Thyroid gland (tissue), 4 donors: ENCODE measurements at regions not wholly inside any gene's neighbourhood (a gene's known extent, or its start where the extent isn't known, plus 50 kb on each side); places are given as distances from the start of the nearest gene placed in this dataset.

Experiments used
- DNase-seq, 2 donors: peaks; one replicate each; pipeline ENCODE4 v3.0.0-alpha.2; 2019
- H3K27ac ChIP-seq, 3 donors: fragments of 200-600 bp; sonication (generic); 1 replicate in 2 of 3; 2 replicates in 1 of 3; pipeline ENCODE4 v1.5.1; 2016 to 2019; ENCODE audit warnings: mild to moderate bottlenecking in 1 of 3, moderate library complexity in 1 of 3
- H3K27me3 ChIP-seq: fragments of 200-600 bp; sonication (generic); one replicate; pipeline ENCODE4 v1.5.1; 2019
- H3K36me3 ChIP-seq, 2 donors: fragments of 200-600 bp; sonication (generic); one replicate each; pipeline ENCODE4 v1.5.1; 2016 to 2019
- H3K4me1 ChIP-seq, 2 donors: fragments of 200-600 bp; sonication (generic); one replicate each; pipeline ENCODE4 v1.5.1; 2017 to 2019
- H3K4me3 ChIP-seq, 3 donors: fragments of 200-600 bp; sonication (generic); replicated peaks in 1 of 3; 1 replicate in 2 of 3; 2 replicates in 1 of 3; pipeline ENCODE4 v1.5.1; 2016; ENCODE audit warnings: mild to moderate bottlenecking in 1 of 3
- H3K9me3 ChIP-seq: fragments of 200-600 bp; sonication (generic); one replicate; pipeline ENCODE4 v1.5.1; 2017
- POLR2A ChIP-seq, 2 donors: fragments of 450-650 bp; IDR thresholded peaks; one replicate each; pipeline ENCODE4 v1.6.1; 2017; ENCODE audit warnings: antibody characterized with exemption in 2 of 2, mild to moderate bottlenecking in 2 of 2, moderate library complexity in 1 of 2
- WGBS, 2 donors: methylation state at CpG; one replicate each; pipeline ENCODE4 v1.1.5; 2017; 5-methylcytosine and 5-hydroxymethylcytosine counted together
- intact Hi-C: fragments of 100-400 bp; cut with DNase I; formaldehyde crosslinking; loops from one replicate; pipeline ENCODE4 v1.15.1; 2023
- TF ChIP-seq, protein P1 (sequence below), 6 experiments: fragments of 200-600 bp in 3 of 6; fragments of 450-650 bp in 3 of 6; sonication (generic) in 3 of 6; IDR thresholded peaks; one replicate each; pipeline ENCODE4 v1.5.1; 2016 to 2019; ENCODE audit warnings: antibody characterized with exemption in 6 of 6, mild to moderate bottlenecking in 2 of 6, inconsistent platforms in 1 of 6, moderate library complexity in 1 of 6

DNA sequence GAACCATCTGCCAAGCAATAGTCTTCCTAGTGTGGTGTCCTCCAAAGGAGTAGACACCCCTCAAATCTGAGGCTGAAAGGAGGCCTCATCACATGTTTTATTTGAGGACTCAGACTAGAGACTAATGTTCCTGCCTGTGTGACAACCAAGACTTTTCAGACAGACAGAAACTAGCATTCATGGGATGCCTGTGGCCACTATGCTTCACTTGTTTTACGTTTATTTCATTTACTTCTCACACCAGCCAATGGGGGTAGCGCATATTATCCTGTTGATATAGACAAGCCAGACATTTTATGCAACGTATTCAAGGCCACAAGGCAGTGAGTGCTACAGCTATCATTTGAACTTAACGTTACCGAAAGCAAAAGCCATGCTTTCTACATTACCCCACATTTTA, 391.7 kb upstream of the HTR2A start:
- H3K36me3 ChIP-seq = no peaks in the 10 kb centered on the region
- intact Hi-C loops = no loop called here
- no peak overlapping the region for H3K27ac ChIP-seq
- H3K27me3 ChIP-seq = no peaks in the 10 kb centered on the region
- 68 to 74% methylated on average over 5 of the region's 5 CpGs for WGBS, 2 donors
- TF ChIP-seq POLR2A (IDR thresholded peaks at IDR 0.05) = no peak
- TF ChIP-seq, protein P1, sequence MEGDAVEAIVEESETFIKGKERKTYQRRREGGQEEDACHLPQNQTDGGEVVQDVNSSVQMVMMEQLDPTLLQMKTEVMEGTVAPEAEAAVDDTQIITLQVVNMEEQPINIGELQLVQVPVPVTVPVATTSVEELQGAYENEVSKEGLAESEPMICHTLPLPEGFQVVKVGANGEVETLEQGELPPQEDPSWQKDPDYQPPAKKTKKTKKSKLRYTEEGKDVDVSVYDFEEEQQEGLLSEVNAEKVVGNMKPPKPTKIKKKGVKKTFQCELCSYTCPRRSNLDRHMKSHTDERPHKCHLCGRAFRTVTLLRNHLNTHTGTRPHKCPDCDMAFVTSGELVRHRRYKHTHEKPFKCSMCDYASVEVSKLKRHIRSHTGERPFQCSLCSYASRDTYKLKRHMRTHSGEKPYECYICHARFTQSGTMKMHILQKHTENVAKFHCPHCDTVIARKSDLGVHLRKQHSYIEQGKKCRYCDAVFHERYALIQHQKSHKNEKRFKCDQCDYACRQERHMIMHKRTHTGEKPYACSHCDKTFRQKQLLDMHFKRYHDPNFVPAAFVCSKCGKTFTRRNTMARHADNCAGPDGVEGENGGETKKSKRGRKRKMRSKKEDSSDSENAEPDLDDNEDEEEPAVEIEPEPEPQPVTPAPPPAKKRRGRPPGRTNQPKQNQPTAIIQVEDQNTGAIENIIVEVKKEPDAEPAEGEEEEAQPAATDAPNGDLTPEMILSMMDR (IDR thresholded peaks at IDR 0.05) = no peak
- no peak for DNase-seq
- H3K4me1 ChIP-seq = no peaks in the 10 kb centered on the region
- H3K4me3 ChIP-seq = no peak overlapping the region
- H3K9me3 ChIP-seq = no peaks in the 10 kb centered on the region

DNA sequence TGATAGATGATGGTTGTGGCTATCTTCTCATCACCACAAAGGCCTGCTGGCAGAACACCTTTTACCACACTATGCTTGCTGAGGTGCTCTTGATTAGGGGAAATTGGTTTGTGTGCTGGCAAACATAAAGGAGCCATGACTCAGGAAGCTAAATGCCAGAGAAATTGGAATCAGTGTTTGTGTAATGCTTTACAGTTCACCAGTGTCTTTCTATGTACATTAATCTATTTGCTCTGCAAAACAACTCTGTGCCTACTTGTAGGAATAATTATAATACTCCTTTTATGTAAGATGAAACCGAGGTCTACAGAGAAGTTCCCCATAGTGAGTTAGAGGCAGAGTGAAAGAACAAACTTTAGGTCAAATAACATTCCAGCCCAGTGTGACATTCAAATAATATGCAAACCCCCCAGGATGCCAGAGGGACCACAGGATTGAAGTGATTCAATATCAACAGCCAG, 390.5 kb upstream of the HTR2A start:
- Histone ChIP-seq H3K4me3 (no peak overlapping the region), H3K4me1 (no peaks in the 10 kb centered on the region), H3K27me3 (no peaks in the 10 kb centered on the region), H3K9me3 (no peaks in the 10 kb centered on the region), H3K36me3 (no peaks in the 10 kb centered on the region), H3K27ac (no peak overlapping the region)
- 79% methylated on average over 1 of the region's 1 CpG for WGBS, 2 donors
- no peak for TF ChIP-seq POLR2A (IDR thresholded peaks at IDR 0.05)
- TF ChIP-seq, protein P1 (IDR thresholded peaks at IDR 0.05) = no peak
- intact Hi-C loops = no loop called here
- DNase-seq = no peak

DNA sequence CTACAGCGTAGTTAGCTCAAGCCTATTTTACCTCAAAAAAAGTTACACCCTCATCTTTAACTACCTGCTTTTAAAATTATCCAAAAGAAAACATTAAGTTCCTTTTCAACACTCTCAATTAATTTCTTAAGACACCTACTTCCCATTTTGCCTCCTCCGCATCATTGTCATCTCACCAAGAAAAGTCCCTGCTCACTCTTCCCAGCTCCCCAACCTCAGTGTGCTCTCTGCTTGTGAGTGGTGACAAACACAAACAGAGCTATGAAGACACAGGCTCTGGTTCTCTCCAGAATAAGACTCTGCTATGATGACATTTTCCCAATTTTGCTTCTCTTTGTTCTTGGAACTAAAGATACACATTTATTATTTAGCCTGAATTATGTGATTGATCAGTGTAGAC, 385.1 kb upstream of the HTR2A start:
- H3K27ac ChIP-seq = no peak overlapping the region
- no peaks in the 10 kb centered on the region for H3K9me3 ChIP-seq
- intact Hi-C loops = no loop called here
- no peaks in the 10 kb centered on the region for H3K27me3 ChIP-seq
- H3K36me3 ChIP-seq = no peaks in the 10 kb centered on the region
- no peaks in the 10 kb centered on the region for H3K4me1 ChIP-seq
- no peak overlapping the region for H3K4me3 ChIP-seq
- no peak for DNase-seq
- WGBS, 2 donors = 94 to 96% methylated on average over 2 of the region's 2 CpGs
- TF ChIP-seq, protein P1 (IDR thresholded peaks at IDR 0.05) = no peak
- no peak for TF ChIP-seq POLR2A (IDR thresholded peaks at IDR 0.05)

DNA sequence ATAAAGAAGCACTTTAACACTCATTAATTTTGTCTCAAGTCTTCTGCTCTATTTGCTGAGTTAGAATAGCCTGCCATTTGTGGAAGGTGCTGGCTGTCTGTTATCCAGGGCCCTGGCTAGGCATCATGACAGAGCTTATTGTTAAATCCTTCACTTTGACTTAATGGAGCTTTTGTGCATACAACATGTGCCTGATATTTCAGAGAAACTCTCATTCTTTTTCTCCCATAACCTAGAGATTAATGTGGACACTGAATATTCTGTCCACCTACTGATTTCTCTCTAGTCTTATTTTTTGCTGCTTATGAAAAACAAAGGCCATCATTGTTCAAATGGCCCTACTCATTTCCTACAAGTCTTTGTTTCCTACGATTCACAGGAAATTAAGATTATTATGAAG, 383.1 kb upstream of the HTR2A start:
- no peak for DNase-seq
- intact Hi-C loops = no loop called here
- no peaks in the 10 kb centered on the region for H3K4me1 ChIP-seq
- H3K27me3 ChIP-seq = no peaks in the 10 kb centered on the region
- H3K4me3 ChIP-seq = no peak overlapping the region
- 71 to 83% methylated on average over 1 of the region's 1 CpG for WGBS, 2 donors
- no peak for TF ChIP-seq POLR2A (IDR thresholded peaks at IDR 0.05)
- TF ChIP-seq, protein P1 (IDR thresholded peaks at IDR 0.05) = no peak
- H3K27ac ChIP-seq = no peak overlapping the region
- no peaks in the 10 kb centered on the region for H3K36me3 ChIP-seq
- no peaks in the 10 kb centered on the region for H3K9me3 ChIP-seq

DNA sequence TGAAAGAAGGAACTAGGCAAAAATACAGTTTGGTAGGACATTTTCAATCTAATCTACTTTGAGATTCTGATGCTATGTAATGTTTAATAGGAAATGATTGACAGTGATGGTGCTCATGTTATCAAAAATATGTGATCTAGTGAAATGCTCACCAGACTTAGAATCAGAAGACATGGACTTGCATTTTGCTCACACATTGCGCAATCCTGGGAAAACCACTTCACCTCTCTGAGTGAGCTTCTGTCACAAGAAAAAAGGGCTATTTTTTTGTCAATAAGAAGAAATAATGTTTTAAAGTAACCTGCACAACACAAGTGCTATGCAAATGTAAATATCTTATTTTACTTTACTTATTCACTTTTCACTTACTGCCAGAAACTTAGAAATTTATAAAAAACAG, 380.9 kb upstream of the HTR2A start:
- Histone ChIP-seq H3K36me3 (no peaks in the 10 kb centered on the region), H3K27me3 (no peaks in the 10 kb centered on the region), H3K4me3 (no peak overlapping the region), H3K27ac (no peak overlapping the region), H3K4me1 (no peaks in the 10 kb centered on the region), H3K9me3 (no peaks in the 10 kb centered on the region)
- intact Hi-C loops = no loop called here
- TF ChIP-seq POLR2A (IDR thresholded peaks at IDR 0.05) = no peak
- TF ChIP-seq, protein P1 (IDR thresholded peaks at IDR 0.05) = no peak
- 95 to 100% methylated on average over 1 of the region's 1 CpG for WGBS, 2 donors
- DNase-seq = peak; percentile 3 to 21
